ENCODE measurements at regions not wholly inside any gene's neighbourhood (a gene's known extent, or its start where the extent isn't known, plus 50 kb on each side); places are given as distances from the start of the nearest gene placed in this dataset.

DNA sequence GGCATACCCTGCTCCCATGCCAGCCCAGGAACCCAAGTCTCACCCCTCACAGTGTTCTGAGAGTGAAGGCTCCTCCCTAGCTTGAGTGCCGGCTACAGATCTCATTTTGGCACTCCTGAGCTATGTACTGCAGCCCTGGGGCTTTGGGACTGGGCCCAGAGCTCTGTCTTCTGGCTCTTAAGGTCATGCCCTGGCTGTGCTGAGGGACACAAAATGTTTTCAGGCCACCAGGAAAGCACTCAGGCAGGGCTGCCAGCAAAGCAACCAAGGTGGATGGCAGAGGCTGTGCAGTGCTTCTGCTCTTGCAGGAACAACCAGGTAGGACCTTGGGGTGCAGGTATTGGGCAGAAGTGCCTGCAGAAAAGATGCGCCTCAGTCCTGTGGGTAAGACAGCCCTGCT, 564.0 kb downstream of the SLC6A15 start:
- TF ChIP-seq BHLHE40 (IDR thresholded peaks at IDR 0.05; ENCODE audit: borderline replicate concordance) (no peak), ELF4 (IDR thresholded peaks at IDR 0.05) (no peak), FOXK2 (IDR thresholded peaks at IDR 0.05) (no peak), LEF1 (IDR thresholded peaks at IDR 0.05; ENCODE audit: borderline replicate concordance) (no peak), FOXM1 (IDR thresholded peaks at IDR 0.05; ENCODE audit: borderline replicate concordance) (no peak), NFRKB (IDR thresholded peaks at IDR 0.05) (no peak), HDGF (IDR thresholded peaks at IDR 0.05; ENCODE audit: borderline replicate concordance) (no peak), SUZ12 (IDR thresholded peaks at IDR 0.05) (no peak), SP1 (IDR thresholded peaks at IDR 0.05) (no peak), ARNT (IDR thresholded peaks at IDR 0.05) (no peak), TARDBP (IDR thresholded peaks at IDR 0.05) (no peak), ZNF384 (IDR thresholded peaks at IDR 0.05) (no peak), FOXA1 (IDR thresholded peaks at IDR 0.05) (no peak)
- TF ChIP-seq, protein P1, sequence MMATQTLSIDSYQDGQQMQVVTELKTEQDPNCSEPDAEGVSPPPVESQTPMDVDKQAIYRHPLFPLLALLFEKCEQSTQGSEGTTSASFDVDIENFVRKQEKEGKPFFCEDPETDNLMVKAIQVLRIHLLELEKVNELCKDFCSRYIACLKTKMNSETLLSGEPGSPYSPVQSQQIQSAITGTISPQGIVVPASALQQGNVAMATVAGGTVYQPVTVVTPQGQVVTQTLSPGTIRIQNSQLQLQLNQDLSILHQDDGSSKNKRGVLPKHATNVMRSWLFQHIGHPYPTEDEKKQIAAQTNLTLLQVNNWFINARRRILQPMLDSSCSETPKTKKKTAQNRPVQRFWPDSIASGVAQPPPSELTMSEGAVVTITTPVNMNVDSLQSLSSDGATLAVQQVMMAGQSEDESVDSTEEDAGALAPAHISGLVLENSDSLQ (IDR thresholded peaks at IDR 0.05): no peak
